ENCODE measurements at regions not wholly inside any gene's neighbourhood (a gene's known extent, or its start where the extent isn't known, plus 50 kb on each side); places are given as distances from the start of the nearest gene placed in this dataset.
A peak's percentile ranks its signal among the peaks of the same experiment; 100 is the strongest.

DNA sequence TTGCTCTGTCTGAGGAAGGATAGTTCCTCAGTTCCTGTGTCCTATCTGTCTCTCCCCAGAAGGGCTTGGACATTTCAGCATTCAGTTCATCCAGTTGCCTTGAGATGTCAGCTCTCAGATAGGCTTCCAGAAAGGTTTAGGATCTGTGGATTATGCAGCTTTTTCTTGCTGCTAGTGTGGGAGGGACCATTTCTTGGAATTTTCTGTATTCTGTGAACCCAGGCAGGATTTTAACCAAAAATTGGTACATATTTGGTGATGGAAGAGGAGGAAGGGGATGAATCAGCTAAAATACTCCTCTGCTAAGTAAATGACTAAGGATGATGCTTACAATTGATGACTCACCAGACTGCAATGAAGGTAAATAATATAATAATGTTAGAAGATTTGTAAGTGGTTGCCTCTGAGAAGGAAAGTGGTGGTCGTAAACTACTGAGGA is 58.6 kb upstream of the DOCK10 start:
- Histone ChIP-seq H3K36me3 (ENCODE audit: control insufficient read depth, insufficient read depth, low read length) (no peaks in the 10 kb centered on the region), H4K20me1 (replicated peaks; ENCODE audit: control insufficient read depth, insufficient read depth, low read length) (no peaks in the 10 kb centered on the region), H3K9me3 (replicated peaks; ENCODE audit: control insufficient read depth, insufficient read depth, low read depth, low read length) (no peaks in the 10 kb centered on the region), H3K4me3 (no peak overlapping the region), H3K4me1 (replicated peaks in 1 of 2; ENCODE audit: control insufficient read depth in 2 of 2, insufficient read depth in 2 of 2, low read length in 2 of 2) (no peaks in the 10 kb centered on the region), H3K9me1 (ENCODE audit: control insufficient read depth, insufficient read depth, low read length) (no peaks in the 10 kb centered on the region), H3K4me2 (ENCODE audit: insufficient read depth, low read length) (no peak overlapping the region), H3K27me3 (ENCODE audit: control insufficient read depth in 2 of 2, insufficient read depth in 2 of 2, low read length in 2 of 2) (no peaks in the 10 kb centered on the region), H3K27ac (ENCODE audit: extremely low read depth, low read depth, low read length) (no peak overlapping the region), H3K9ac (ENCODE audit: insufficient read depth in 1 of 2, low read depth in 2 of 2, low read length in 2 of 2) (no peak overlapping the region), H3K79me2 (ENCODE audit: control insufficient read depth, insufficient read depth, low read length) (no peaks in the 10 kb centered on the region), H2AFZ (ENCODE audit: low read depth, low read length) (no peak overlapping the region)
- CTCF ChIA-PET (ENCODE audit: low intra/inter-chr PET ratio) = no interaction called here
- no peak for FAIRE-seq
- BruUV-seq (replicated peaks) = no TSS peak
- in situ Hi-C loops (cut with MboI) = no loop called here
- peak in 1 of 4 experiments; percentile 1 for DNase-seq (ENCODE audit: extremely low read depth in 1 of 4, low spot score in 3 of 4)
- POLR2A ChIA-PET = no interaction called here
- intact Hi-C loops (cut with micrococcal nuclease) = no loop called here
- WGBS (ENCODE audit: insufficient coverage, low coverage, missing lambda C conversion rate) = no CpG with 5 or more reads among the region's 1 CpG
- no peak for ATAC-seq
- TF ChIP-seq ZFPM2 (CRISPR knock-in tag; IDR thresholded peaks at IDR 0.05) (no peak), ZNF766 (CRISPR knock-in tag; conservative IDR thresholded peaks at IDR 0.05) (no peak), C11orf30 (IDR thresholded peaks at IDR 0.05; ENCODE audit: low read depth) (0 out of 2 replicates have a peak, but pooled peaks have one; percentile 4), NR2C2 (CRISPR knock-in tag; IDR thresholded peaks at IDR 0.05) (no peak), NR2C2 (tag; IDR thresholded peaks at IDR 0.05) (no peak), RAD21 (CRISPR knock-in tag; conservative IDR thresholded peaks at IDR 0.05 in 1 of 2, IDR thresholded peaks at IDR 0.05 in 1 of 2) (no peak), NR3C1 (CRISPR knock-in tag; IDR thresholded peaks at IDR 0.05) (no peak), ZNF316 (IDR thresholded peaks at IDR 0.05) (peak; percentile 56), ZNF324 (CRISPR knock-in tag; IDR thresholded peaks at IDR 0.05) (no peak), L3MBTL2 (IDR thresholded peaks at IDR 0.05) (no peak)
- TF ChIP-seq, protein P1, sequence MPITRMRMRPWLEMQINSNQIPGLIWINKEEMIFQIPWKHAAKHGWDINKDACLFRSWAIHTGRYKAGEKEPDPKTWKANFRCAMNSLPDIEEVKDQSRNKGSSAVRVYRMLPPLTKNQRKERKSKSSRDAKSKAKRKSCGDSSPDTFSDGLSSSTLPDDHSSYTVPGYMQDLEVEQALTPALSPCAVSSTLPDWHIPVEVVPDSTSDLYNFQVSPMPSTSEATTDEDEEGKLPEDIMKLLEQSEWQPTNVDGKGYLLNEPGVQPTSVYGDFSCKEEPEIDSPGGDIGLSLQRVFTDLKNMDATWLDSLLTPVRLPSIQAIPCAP (CRISPR knock-in tag; IDR thresholded peaks at IDR 0.05; ENCODE audit: borderline replicate concordance) = no peak
- TF ChIP-seq, protein P2, sequence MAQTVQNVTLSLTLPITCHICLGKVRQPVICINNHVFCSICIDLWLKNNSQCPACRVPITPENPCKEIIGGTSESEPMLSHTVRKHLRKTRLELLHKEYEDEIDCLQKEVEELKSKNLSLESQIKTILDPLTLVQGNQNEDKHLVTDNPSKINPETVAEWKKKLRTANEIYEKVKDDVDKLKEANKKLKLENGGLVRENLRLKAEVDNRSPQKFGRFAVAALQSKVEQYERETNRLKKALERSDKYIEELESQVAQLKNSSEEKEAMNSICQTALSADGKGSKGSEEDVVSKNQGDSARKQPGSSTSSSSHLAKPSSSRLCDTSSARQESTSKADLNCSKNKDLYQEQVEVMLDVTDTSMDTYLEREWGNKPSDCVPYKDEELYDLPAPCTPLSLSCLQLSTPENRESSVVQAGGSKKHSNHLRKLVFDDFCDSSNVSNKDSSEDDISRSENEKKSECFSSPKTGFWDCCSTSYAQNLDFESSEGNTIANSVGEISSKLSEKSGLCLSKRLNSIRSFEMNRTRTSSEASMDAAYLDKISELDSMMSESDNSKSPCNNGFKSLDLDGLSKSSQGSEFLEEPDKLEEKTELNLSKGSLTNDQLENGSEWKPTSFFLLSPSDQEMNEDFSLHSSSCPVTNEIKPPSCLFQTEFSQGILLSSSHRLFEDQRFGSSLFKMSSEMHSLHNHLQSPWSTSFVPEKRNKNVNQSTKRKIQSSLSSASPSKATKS (CRISPR knock-in tag; IDR thresholded peaks at IDR 0.05) = no peak
- TF ChIP-seq, protein P3, sequence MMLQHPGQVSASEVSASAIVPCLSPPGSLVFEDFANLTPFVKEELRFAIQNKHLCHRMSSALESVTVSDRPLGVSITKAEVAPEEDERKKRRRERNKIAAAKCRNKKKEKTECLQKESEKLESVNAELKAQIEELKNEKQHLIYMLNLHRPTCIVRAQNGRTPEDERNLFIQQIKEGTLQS (IDR thresholded peaks at IDR 0.05) = peak; percentile 35; the same call in 1 of the 2 replicates
- TF ChIP-seq, protein P3 (CRISPR knock-in tag; conservative IDR thresholded peaks at IDR 0.05) = no peak
- TF ChIP-seq, protein P4, sequence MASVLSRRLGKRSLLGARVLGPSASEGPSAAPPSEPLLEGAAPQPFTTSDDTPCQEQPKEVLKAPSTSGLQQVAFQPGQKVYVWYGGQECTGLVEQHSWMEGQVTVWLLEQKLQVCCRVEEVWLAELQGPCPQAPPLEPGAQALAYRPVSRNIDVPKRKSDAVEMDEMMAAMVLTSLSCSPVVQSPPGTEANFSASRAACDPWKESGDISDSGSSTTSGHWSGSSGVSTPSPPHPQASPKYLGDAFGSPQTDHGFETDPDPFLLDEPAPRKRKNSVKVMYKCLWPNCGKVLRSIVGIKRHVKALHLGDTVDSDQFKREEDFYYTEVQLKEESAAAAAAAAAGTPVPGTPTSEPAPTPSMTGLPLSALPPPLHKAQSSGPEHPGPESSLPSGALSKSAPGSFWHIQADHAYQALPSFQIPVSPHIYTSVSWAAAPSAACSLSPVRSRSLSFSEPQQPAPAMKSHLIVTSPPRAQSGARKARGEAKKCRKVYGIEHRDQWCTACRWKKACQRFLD (CRISPR knock-in tag; IDR thresholded peaks at IDR 0.05) = no peak
- TF ChIP-seq, protein P5, sequence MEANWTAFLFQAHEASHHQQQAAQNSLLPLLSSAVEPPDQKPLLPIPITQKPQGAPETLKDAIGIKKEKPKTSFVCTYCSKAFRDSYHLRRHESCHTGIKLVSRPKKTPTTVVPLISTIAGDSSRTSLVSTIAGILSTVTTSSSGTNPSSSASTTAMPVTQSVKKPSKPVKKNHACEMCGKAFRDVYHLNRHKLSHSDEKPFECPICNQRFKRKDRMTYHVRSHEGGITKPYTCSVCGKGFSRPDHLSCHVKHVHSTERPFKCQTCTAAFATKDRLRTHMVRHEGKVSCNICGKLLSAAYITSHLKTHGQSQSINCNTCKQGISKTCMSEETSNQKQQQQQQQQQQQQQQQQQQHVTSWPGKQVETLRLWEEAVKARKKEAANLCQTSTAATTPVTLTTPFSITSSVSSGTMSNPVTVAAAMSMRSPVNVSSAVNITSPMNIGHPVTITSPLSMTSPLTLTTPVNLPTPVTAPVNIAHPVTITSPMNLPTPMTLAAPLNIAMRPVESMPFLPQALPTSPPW (CRISPR knock-in tag; IDR thresholded peaks at IDR 0.05) = no peak
